Gastroesophageal sphincter (tissue), 3 donors: ENCODE measurements at regions not wholly inside any gene's neighbourhood (a gene's known extent, or its start where the extent isn't known, plus 50 kb on each side); places are given as distances from the start of the nearest gene placed in this dataset.

Experiments
- CTCF ChIP-seq, 4 experiments: fragments of 200-600 bp in 2 of 4; fragments of 450-650 bp in 2 of 4; sonication (generic) in 1 of 4; IDR thresholded peaks; one replicate each; pipeline ENCODE4 v1.5.1; 2017 to 2019; ENCODE audit warnings: antibody characterized with exemption in 4 of 4, mild to moderate bottlenecking in 2 of 4, moderate library complexity in 2 of 4
- EP300 ChIP-seq: sonication (generic); formaldehyde crosslinking; IDR thresholded peaks from one replicate; pipeline ENCODE4 v1.6.1; 2017; ENCODE audit warnings: antibody characterized with exemption, mild to moderate bottlenecking
- POLR2A ChIP-seq, 2 donors: fragments of 450-650 bp; IDR thresholded peaks; one replicate each; pipeline ENCODE4 v1.6.1; 2017; ENCODE audit warnings: antibody characterized with exemption in 2 of 2, mild to moderate bottlenecking in 2 of 2, moderate library complexity in 1 of 2
- POLR2AphosphoS5 ChIP-seq: sonication (generic); formaldehyde crosslinking; IDR thresholded peaks from one replicate; pipeline ENCODE4 v1.6.1; 2017; ENCODE audit warnings: antibody characterized with exemption

- TF ChIP-seq CTCF (IDR thresholded peaks at IDR 0.05), result no peak
- TF ChIP-seq EP300, result no peak
- TF ChIP-seq POLR2A (IDR thresholded peaks at IDR 0.05), result no peak
- no peak for TF ChIP-seq POLR2AphosphoS5
Observed at GRCh38 chr10:111486346-111486745, 409.5 kb downstream of the ADRA2A start.
